ENCODE measurements at regions not wholly inside any gene's neighbourhood (a gene's known extent, or its start where the extent isn't known, plus 50 kb on each side); places are given as distances from the start of the nearest gene placed in this dataset.

DNA sequence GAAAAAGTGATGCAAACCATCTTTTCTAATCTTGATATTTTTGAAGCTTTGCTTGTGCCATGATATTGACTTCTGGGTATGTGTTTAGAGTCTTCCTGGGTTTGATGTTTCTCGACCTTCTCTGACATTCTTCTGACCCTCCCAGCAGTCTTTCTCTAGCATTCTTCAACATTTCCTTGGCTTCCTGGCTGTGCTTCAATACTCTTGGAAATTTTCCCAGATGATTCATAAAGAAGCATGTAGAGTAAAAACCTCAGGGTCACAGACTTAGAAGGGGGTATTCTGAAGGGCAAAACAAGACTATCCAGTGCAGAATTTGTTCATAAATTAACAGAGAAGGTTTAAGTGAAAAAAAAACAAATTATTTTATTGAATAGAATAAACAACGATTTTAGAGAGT lies 946.3 kb upstream of the PCDH9 start:
- Mint-ChIP-seq H3K4me1 (ENCODE audit: low read depth) (no peaks in the 10 kb centered on the region), H3K27ac (no peak overlapping the region), H3K4me3 (no peak overlapping the region), H3K9me3 (peaks cover 13% of the 10 kb centered on the region), H3K27me3 (no peaks in the 10 kb centered on the region), H3K36me3 (ENCODE audit: low read depth) (no peaks in the 10 kb centered on the region)
- POLR2A ChIA-PET = no interaction called here
- intact Hi-C loops (cut with micrococcal nuclease) = no loop called here
- DNase-seq (no peak), ATAC-seq (no peak)
- TF ChIP-seq, protein P1, sequence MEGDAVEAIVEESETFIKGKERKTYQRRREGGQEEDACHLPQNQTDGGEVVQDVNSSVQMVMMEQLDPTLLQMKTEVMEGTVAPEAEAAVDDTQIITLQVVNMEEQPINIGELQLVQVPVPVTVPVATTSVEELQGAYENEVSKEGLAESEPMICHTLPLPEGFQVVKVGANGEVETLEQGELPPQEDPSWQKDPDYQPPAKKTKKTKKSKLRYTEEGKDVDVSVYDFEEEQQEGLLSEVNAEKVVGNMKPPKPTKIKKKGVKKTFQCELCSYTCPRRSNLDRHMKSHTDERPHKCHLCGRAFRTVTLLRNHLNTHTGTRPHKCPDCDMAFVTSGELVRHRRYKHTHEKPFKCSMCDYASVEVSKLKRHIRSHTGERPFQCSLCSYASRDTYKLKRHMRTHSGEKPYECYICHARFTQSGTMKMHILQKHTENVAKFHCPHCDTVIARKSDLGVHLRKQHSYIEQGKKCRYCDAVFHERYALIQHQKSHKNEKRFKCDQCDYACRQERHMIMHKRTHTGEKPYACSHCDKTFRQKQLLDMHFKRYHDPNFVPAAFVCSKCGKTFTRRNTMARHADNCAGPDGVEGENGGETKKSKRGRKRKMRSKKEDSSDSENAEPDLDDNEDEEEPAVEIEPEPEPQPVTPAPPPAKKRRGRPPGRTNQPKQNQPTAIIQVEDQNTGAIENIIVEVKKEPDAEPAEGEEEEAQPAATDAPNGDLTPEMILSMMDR (IDR thresholded peaks at IDR 0.05) = no peak
- CTCF ChIA-PET = no interaction called here

DNA sequence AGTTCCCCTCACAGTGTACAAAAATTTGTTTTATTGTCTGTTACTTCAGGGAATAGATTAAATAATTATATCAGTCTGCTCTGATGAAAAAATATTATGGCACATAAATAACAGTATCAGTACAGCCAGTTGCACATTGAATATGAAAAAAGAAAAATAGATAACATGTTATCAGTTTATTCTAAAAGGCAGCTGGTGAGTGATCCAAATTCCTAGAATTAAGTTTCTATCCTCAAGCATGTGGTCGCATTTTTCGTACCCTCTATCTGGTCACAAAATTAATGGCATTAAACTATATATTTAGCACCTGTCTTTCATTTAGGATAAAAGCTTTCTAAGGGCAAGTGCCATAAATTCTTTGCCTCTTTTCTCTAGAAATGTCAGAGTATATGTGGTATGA lies 944.8 kb upstream of the PCDH9 start:
- CTCF ChIA-PET = no interaction called here
- H3K36me3 Mint-ChIP-seq (ENCODE audit: low read depth) = no peaks in the 10 kb centered on the region

DNA sequence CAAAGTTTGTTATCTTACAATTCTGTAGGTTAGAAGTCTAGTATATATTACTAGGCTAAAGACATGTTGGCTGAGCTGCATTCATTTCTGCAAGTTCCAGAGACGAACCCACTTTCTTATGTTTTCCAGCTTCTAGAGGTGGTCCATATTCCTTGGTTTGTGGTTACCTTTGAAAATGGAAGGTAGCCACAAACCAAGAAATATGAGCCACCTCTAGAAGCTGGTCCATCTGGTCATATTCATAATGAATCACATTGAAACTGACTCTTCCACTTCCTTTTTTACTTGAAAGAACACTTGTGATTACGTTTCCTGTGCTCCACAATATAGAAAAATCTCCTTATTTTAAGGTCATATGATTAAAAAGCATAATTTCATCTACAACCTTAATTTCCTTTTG lies 943.0 kb upstream of the PCDH9 start:
- Mint-ChIP-seq H3K4me1 (ENCODE audit: low read depth) (no peaks in the 10 kb centered on the region), H3K36me3 (ENCODE audit: low read depth) (no peaks in the 10 kb centered on the region), H3K9me3 (peaks cover 7% of the 10 kb centered on the region), H3K4me3 (no peak overlapping the region), H3K27me3 (no peaks in the 10 kb centered on the region), H3K27ac (no peak overlapping the region)
- ChIA-PET CTCF (no interaction called here), POLR2A (no interaction called here)
- intact Hi-C loops (cut with micrococcal nuclease) = no loop called here
- TF ChIP-seq, protein P1 (IDR thresholded peaks at IDR 0.05) = no peak
- DNase-seq = no peak
- no peak for ATAC-seq

More for the DNA sequence above, 944.8 kb upstream of the PCDH9 start:
- no peak overlapping the region for H3K4me3 Mint-ChIP-seq
- intact Hi-C loops (cut with micrococcal nuclease) = no loop called here
- TF ChIP-seq, protein P1 (IDR thresholded peaks at IDR 0.05) = no peak
- ATAC-seq (no peak), DNase-seq (no peak)
- no peak overlapping the region for H3K27ac Mint-ChIP-seq
- H3K9me3 Mint-ChIP-seq = peaks cover 13% of the 10 kb centered on the region
- POLR2A ChIA-PET = no interaction called here
- H3K27me3 Mint-ChIP-seq = no peaks in the 10 kb centered on the region
- no peaks in the 10 kb centered on the region for H3K4me1 Mint-ChIP-seq (ENCODE audit: low read depth)

DNA sequence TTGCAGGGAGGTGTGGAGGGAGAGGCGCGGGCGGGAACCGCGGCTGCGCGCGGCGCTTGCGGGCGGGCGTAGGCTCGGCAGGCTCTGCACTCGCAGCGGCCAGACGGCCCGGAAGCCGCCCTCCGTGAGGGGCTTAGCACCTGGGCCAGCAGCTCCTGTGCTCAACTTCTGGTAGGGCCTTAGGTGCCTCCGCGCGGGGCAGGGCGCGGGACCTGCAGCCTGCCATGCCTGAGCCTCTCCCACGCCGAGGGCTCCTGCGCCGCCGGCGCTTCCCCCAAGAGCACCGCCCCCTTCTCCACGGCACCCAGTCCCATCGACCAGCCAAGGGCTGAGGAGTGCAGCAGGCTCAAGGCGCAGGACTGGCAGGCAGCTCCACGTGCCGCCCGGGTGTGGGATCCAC lies 940.8 kb upstream of the PCDH9 start:
- no peaks in the 10 kb centered on the region for H3K4me1 Mint-ChIP-seq (ENCODE audit: low read depth)
- CTCF ChIA-PET = no interaction called here
- H3K27me3 Mint-ChIP-seq = no peaks in the 10 kb centered on the region
- H3K36me3 Mint-ChIP-seq (ENCODE audit: low read depth) = no peaks in the 10 kb centered on the region
- ATAC-seq (no peak), DNase-seq (no peak)
- POLR2A ChIA-PET = no interaction called here
- intact Hi-C loops (cut with micrococcal nuclease) = no loop called here
- H3K4me3 Mint-ChIP-seq = no peak overlapping the region
- TF ChIP-seq, protein P1 (IDR thresholded peaks at IDR 0.05) = no peak
- peaks cover 5% of the 10 kb centered on the region for H3K9me3 Mint-ChIP-seq
- H3K27ac Mint-ChIP-seq = no peak overlapping the region

- H3K4me1 Mint-ChIP-seq (ENCODE audit: low read depth) = no peaks in the 10 kb centered on the region
- TF ChIP-seq, protein P1 (IDR thresholded peaks at IDR 0.05) = no peak
- POLR2A ChIA-PET = no interaction called here
- ATAC-seq (no peak), DNase-seq (no peak)
- CTCF ChIA-PET = no interaction called here
- H3K27ac Mint-ChIP-seq = no peak overlapping the region
- peaks cover 7% of the 10 kb centered on the region for H3K9me3 Mint-ChIP-seq
- no peaks in the 10 kb centered on the region for H3K36me3 Mint-ChIP-seq (ENCODE audit: low read depth)
- no peak overlapping the region for H3K4me3 Mint-ChIP-seq
- no peaks in the 10 kb centered on the region for H3K27me3 Mint-ChIP-seq
- intact Hi-C loops (cut with micrococcal nuclease) = no loop called here
These were observed 938.3 kb upstream of the PCDH9 start for GRCh38 chr13:68168448-68168847.

Data from activated CD8-positive, alpha-beta T cell treated with anti-CD3 and anti-CD28 coated beads for 36 hours (primary cell).